HL-60 (cell line): ENCODE measurements at regions not wholly inside any gene's neighbourhood (a gene's known extent, or its start where the extent isn't known, plus 50 kb on each side); places are given as distances from the start of the nearest gene placed in this dataset.
A peak's percentile ranks its signal among the peaks of the same experiment; 100 is the strongest.

Source experiments
- DNase-seq, 2 experiments: peaks; one replicate each; pipeline ENCODE4 v3.0.0-alpha.2; 2010 to 2020; ENCODE audit warnings: low read depth in 1 of 2, low spot score in 1 of 2
- H3K27ac ChIP-seq: fragments of 250-450 bp; sonication (Bioruptor Pico); replicated peaks from 2 replicates; pipeline ENCODE4 v1.5.1; 2020; ENCODE audit warnings: mild to moderate bottlenecking, moderate library complexity
- H3K27me3 ChIP-seq: fragments of 250-450 bp; sonication (Bioruptor Pico); 2 replicates; pipeline ENCODE4 v1.5.1; 2021; ENCODE audit warnings: mild to moderate bottlenecking, moderate library complexity; ENCODE audit not compliant: insufficient read depth, poor library complexity, severe bottlenecking
- H3K4me3 ChIP-seq: replicated peaks from 2 replicates; pipeline ENCODE4 v1.5.1; 2011; ENCODE audit warnings: mild to moderate bottlenecking, control low read depth, low read length; ENCODE audit not compliant: insufficient read depth
- CTCF ChIP-seq: IDR thresholded peaks from one replicate; pipeline ENCODE4 v1.5.1; 2011; ENCODE audit warnings: low read length, control low read depth, inconsistent platforms; ENCODE audit not compliant: insufficient read depth
- GABPA ChIP-seq: IDR thresholded peaks from 2 replicates; pipeline ENCODE4 v1.6.1; 2012; ENCODE audit warnings: low read depth
- POLR2AphosphoS5 ChIP-seq: IDR thresholded peaks from 2 replicates; pipeline ENCODE4 v1.6.1; 2012; ENCODE audit warnings: low read depth
- REST ChIP-seq: IDR thresholded peaks from 2 replicates; pipeline ENCODE4 v1.6.1; 2012; ENCODE audit warnings: low read depth; ENCODE audit not compliant: insufficient replicate concordance
- SPI1 ChIP-seq: IDR thresholded peaks from 2 replicates; pipeline ENCODE4 v1.6.1; 2012; ENCODE audit warnings: low read depth, mild to moderate bottlenecking, borderline replicate concordance

- no peak for DNase-seq
- no peak for TF ChIP-seq REST
- no peak for TF ChIP-seq SPI1
- no peak for TF ChIP-seq POLR2AphosphoS5
- TF ChIP-seq GABPA, result no peak
- no peak for TF ChIP-seq CTCF
- Histone ChIP-seq H3K4me3 (no peak overlapping the region), H3K27me3 (no peaks in the 10 kb centered on the region), H3K27ac (no peak overlapping the region)
Measured at GRCh38 chr3:28716939-28717338, 368.3 kb upstream of the AZI2 start.

- no peaks in the 10 kb centered on the region for H3K27me3 ChIP-seq
- TF ChIP-seq REST, result no peak
- TF ChIP-seq CTCF, result no peak
- no peak for TF ChIP-seq POLR2AphosphoS5
- no peak for TF ChIP-seq SPI1
- TF ChIP-seq GABPA, result no peak
- no peak overlapping the region for H3K4me3 ChIP-seq
- no peak overlapping the region for H3K27ac ChIP-seq
- no peak for DNase-seq
Measured at GRCh38 chr3:28718074-28718849, 369.6 kb upstream of the AZI2 start.

GRCh38 chr3:28726840-28727239 lies 378.2 kb upstream of the AZI2 start:
- DNase-seq, result peak; percentile 5 to 19
- TF ChIP-seq CTCF (peak; percentile 25), SPI1 (no peak)
- H3K27ac ChIP-seq, result no peak overlapping the region
- no peaks in the 10 kb centered on the region for H3K27me3 ChIP-seq
- no peak overlapping the region for H3K4me3 ChIP-seq

- TF ChIP-seq REST, result no peak
- TF ChIP-seq GABPA, result no peak
- no peak for TF ChIP-seq POLR2AphosphoS5
- no peak for DNase-seq
- Histone ChIP-seq H3K27ac (no peak overlapping the region), H3K27me3 (no peaks in the 10 kb centered on the region), H3K4me3 (no peak overlapping the region)
Measured at GRCh38 chr3:28727307-28727706, 378.7 kb upstream of the AZI2 start.
